ENCODE measurements at regions not wholly inside any gene's neighbourhood (a gene's known extent, or its start where the extent isn't known, plus 50 kb on each side); places are given as distances from the start of the nearest gene placed in this dataset.
A peak's percentile ranks its signal among the peaks of the same experiment; 100 is the strongest.

DNA sequence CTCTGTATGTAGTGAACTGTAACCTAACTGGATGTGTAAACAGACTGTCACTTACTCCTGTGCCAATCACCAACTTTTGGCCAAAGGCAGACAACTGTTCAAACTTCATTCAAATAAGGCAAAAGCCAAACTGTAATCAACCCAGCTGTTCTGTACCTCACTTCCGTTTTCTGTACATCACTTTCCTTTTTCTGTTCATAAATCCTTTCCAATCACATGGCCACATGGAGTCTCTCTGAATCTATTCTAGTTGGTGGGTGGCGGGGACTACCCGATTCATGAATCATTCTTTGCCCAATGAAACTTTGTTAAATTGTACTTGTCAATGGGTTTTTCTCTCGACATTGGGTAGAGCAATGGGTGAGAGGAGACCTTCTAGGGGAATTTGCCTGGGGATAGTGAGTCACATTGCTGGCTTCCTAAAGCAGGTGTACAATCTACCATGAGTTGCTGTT, 178.3 kb upstream of the RFC3 start:
- H3K27me3 ChIP-seq (ENCODE audit: control insufficient read depth in 3 of 3, insufficient read depth in 3 of 3, low read length in 2 of 3), result no peaks in the 10 kb centered on the region
- peak overlapping the region in 1 of 2 donors; percentile 17 for H3K27ac ChIP-seq (ENCODE audit: low read depth in 1 of 2, low read length in 1 of 2)
- H3K36me3 ChIP-seq (ENCODE audit: control insufficient read depth in 4 of 4, insufficient read depth in 4 of 4, low read length in 4 of 4), result no peaks in the 10 kb centered on the region
- peaks cover 4 to 46% (median 27%) of the 10 kb centered on the region in 5 donors for H3K4me1 ChIP-seq (ENCODE audit: control insufficient read depth in 5 of 5, insufficient read depth in 5 of 5, low read length in 5 of 5)
- H3K9me3 ChIP-seq (ENCODE audit: control insufficient read depth in 4 of 4, insufficient read depth in 3 of 4, low read length in 3 of 4), result peaks cover 0 to 2% (median 0%) of the 10 kb centered on the region in 4 donors
- H3K9ac ChIP-seq (ENCODE audit: insufficient read depth in 1 of 2, low read length in 2 of 2), result no peak overlapping the region
- TF ChIP-seq, protein P1, sequence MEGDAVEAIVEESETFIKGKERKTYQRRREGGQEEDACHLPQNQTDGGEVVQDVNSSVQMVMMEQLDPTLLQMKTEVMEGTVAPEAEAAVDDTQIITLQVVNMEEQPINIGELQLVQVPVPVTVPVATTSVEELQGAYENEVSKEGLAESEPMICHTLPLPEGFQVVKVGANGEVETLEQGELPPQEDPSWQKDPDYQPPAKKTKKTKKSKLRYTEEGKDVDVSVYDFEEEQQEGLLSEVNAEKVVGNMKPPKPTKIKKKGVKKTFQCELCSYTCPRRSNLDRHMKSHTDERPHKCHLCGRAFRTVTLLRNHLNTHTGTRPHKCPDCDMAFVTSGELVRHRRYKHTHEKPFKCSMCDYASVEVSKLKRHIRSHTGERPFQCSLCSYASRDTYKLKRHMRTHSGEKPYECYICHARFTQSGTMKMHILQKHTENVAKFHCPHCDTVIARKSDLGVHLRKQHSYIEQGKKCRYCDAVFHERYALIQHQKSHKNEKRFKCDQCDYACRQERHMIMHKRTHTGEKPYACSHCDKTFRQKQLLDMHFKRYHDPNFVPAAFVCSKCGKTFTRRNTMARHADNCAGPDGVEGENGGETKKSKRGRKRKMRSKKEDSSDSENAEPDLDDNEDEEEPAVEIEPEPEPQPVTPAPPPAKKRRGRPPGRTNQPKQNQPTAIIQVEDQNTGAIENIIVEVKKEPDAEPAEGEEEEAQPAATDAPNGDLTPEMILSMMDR (IDR thresholded peaks at IDR 0.05; ENCODE audit: control extremely low read depth, extremely low read depth), result no peak
- H3K4me3 ChIP-seq, result no peak overlapping the region
- 89 to 90% methylated on average over 4 of the region's 4 CpGs for WGBS, 2 donors
- no peak for DNase-seq
- ATAC-seq (ENCODE audit: insufficient read depth, low FRiP score), result no peak

GRCh38 chr13:33640832-33641231, 177.1 kb upstream of the RFC3 start:
- no peak for ATAC-seq (ENCODE audit: insufficient read depth, low FRiP score)
- H3K27me3 ChIP-seq (ENCODE audit: control insufficient read depth in 3 of 3, insufficient read depth in 3 of 3, low read length in 2 of 3), result no peaks in the 10 kb centered on the region
- TF ChIP-seq, protein P1 (IDR thresholded peaks at IDR 0.05; ENCODE audit: control extremely low read depth, extremely low read depth), result no peak
- peaks cover 0 to 2% (median 0%) of the 10 kb centered on the region in 4 donors for H3K9me3 ChIP-seq (ENCODE audit: control insufficient read depth in 4 of 4, insufficient read depth in 3 of 4, low read length in 3 of 4)
- DNase-seq, result no peak
- no peak overlapping the region for H3K9ac ChIP-seq (ENCODE audit: insufficient read depth in 1 of 2, low read length in 2 of 2)
- H3K4me3 ChIP-seq, result no peak overlapping the region
- H3K36me3 ChIP-seq (ENCODE audit: control insufficient read depth in 4 of 4, insufficient read depth in 4 of 4, low read length in 4 of 4), result no peaks in the 10 kb centered on the region
- peaks cover 10 to 57% (median 37%) of the 10 kb centered on the region in 5 donors for H3K4me1 ChIP-seq (ENCODE audit: control insufficient read depth in 5 of 5, insufficient read depth in 5 of 5, low read length in 5 of 5)
- peak overlapping the region in 1 of 2 donors; percentile 17 for H3K27ac ChIP-seq (ENCODE audit: low read depth in 1 of 2, low read length in 1 of 2)

DNA sequence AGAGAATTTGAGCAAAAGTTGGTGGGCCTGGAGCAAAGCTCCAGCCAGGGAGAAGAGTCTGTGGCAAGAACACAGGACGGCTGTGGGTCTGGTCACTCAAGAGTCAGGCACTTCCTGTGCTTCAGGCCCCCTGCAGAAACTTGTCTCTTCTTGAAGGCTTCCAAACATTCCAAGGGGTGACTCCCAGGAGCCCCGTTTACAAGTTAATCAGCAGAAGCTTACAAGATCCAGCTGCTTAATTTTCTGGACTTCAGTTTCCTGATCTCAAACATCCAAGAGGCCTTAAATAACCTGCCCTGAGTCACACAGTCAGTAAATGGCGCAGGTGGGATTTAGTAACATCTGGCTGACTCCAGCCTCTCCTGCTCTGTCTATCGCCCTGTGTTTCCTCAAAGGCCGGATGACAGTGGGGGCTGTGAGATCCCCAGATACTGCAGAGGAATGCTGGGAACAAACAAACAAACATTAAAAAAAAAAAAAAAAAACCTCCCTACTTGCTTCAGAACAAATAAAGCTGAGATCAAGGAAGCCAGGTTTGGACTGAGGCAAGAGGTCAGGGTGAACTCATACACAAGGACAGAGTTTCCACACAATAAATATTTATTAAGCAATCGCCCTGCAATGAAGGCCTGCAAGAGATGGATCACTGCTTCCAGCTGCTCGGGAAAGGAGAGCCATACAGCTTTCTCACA, 175.4 kb upstream of the RFC3 start:
- WGBS, 2 donors, result 53 to 64% methylated on average over 7 of the region's 7 CpGs
- Histone ChIP-seq H3K27me3 (ENCODE audit: control insufficient read depth in 3 of 3, insufficient read depth in 3 of 3, low read length in 2 of 3) (no peaks in the 10 kb centered on the region), H3K27ac (ENCODE audit: low read depth in 1 of 2, low read length in 1 of 2) (peak overlapping the region; percentile 54 to 55), H3K9me3 (ENCODE audit: control insufficient read depth in 4 of 4, insufficient read depth in 3 of 4, low read length in 3 of 4) (peaks cover 0 to 2% (median 0%) of the 10 kb centered on the region in 4 donors), H3K36me3 (ENCODE audit: control insufficient read depth in 4 of 4, insufficient read depth in 4 of 4, low read length in 4 of 4) (no peaks in the 10 kb centered on the region), H3K4me3 (no peak overlapping the region), H3K4me1 (ENCODE audit: control insufficient read depth in 5 of 5, insufficient read depth in 5 of 5, low read length in 5 of 5) (peaks cover 11 to 68% (median 36%) of the 10 kb centered on the region in 5 donors), H3K9ac (ENCODE audit: insufficient read depth in 1 of 2, low read length in 2 of 2) (peak overlapping the region in 1 of 2 donors; percentile 2)
- ATAC-seq (ENCODE audit: insufficient read depth, low FRiP score) (peak; percentile 36), DNase-seq (peak; percentile 75 to 96 (median 93))
- TF ChIP-seq, protein P1 (IDR thresholded peaks at IDR 0.05; ENCODE audit: control extremely low read depth, extremely low read depth), result no peak

Data from lung (tissue), 11 donors.